ENCODE measurements at regions not wholly inside any gene's neighbourhood (a gene's known extent, or its start where the extent isn't known, plus 50 kb on each side); places are given as distances from the start of the nearest gene placed in this dataset.

DNA sequence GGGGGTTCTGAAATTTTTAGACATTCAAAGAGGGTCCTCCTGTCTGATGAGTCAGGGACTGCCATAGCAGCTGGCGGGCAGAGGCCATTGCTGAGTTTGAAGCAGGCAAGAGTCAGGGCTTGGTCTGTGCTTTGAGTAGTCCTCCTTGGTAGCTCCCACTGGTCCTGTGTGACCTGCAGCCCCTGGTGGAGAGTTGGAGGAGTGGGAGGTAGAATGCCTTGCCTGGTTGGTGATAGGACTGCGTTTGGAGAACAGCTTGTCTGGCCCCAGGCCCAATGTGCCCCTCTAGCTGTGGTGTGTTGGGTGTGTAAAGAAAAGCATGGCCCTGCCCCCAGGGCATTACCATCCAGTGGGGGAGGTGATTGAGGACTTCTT is 116.7 kb downstream of the BEGAIN start:
- Mint-ChIP-seq H3K4me1 (peaks cover 14% of the 10 kb centered on the region), H3K27ac (no peak overlapping the region), H3K9me3 (no peaks in the 10 kb centered on the region), H3K4me3 (no peak overlapping the region), H3K27me3 (ENCODE audit: low read depth) (no peaks in the 10 kb centered on the region), H3K36me3 (no peaks in the 10 kb centered on the region)
- DNase-seq (ENCODE audit: low spot score) (no peak), ATAC-seq (0 out of 2 replicates have a peak, but pooled peaks have one; percentile 11)
- ChIA-PET CTCF (interaction anchor here (1.0 to 1.7 kb wide), 2 partner anchors 85 to 175 kb away, joined by 3 to 8 read pairs; no protein-coding TSS in a partner anchor), POLR2A (no interaction called here)
- TF ChIP-seq FOXK1 (CRISPR knock-in tag; IDR thresholded peaks at IDR 0.05), result no peak
- TF ChIP-seq, protein P1, sequence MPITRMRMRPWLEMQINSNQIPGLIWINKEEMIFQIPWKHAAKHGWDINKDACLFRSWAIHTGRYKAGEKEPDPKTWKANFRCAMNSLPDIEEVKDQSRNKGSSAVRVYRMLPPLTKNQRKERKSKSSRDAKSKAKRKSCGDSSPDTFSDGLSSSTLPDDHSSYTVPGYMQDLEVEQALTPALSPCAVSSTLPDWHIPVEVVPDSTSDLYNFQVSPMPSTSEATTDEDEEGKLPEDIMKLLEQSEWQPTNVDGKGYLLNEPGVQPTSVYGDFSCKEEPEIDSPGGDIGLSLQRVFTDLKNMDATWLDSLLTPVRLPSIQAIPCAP (CRISPR knock-in tag; IDR thresholded peaks at IDR 0.05), result no peak
- TF ChIP-seq, protein P2, sequence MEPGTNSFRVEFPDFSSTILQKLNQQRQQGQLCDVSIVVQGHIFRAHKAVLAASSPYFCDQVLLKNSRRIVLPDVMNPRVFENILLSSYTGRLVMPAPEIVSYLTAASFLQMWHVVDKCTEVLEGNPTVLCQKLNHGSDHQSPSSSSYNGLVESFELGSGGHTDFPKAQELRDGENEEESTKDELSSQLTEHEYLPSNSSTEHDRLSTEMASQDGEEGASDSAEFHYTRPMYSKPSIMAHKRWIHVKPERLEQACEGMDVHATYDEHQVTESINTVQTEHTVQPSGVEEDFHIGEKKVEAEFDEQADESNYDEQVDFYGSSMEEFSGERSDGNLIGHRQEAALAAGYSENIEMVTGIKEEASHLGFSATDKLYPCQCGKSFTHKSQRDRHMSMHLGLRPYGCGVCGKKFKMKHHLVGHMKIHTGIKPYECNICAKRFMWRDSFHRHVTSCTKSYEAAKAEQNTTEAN (CRISPR knock-in tag; IDR thresholded peaks at IDR 0.05), result no peak

DNA sequence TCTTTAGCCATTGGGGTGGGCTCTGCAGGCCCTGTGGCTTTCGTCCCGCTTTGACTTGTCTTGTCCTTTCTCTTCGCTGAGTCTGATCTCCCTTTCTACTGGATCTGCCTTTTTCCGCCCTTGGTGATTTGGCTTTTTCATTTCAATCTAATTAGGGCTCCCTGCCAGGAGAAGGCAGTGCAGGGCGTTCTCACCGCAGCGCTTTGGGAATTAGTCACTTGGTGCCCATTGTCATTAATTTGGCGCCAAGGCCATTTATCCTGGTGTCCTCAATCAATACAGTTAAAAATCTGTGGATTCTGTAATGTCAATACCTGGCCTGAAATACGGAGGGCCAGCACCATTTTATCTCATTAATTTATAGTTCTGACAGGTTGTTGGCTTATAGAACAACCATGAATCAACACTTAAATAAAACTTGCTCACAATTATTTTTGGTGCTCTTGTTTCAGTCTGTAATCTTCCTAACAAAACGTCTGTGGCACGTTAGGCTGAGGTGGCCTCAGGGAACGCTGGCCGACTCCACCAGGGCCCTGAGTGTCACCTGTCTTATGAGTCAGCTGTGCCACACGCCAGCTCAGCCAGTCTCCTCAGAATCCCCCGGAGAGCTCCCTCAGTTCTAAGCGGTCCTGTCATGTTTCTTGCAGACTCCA is 115.7 kb downstream of the BEGAIN start:
- Mint-ChIP-seq H3K4me3 (no peak overlapping the region), H3K9me3 (no peaks in the 10 kb centered on the region), H3K27me3 (ENCODE audit: low read depth) (no peaks in the 10 kb centered on the region), H3K36me3 (no peaks in the 10 kb centered on the region), H3K27ac (no peak overlapping the region), H3K4me1 (peaks cover 3% of the 10 kb centered on the region)
- ChIA-PET POLR2A (no interaction called here), CTCF (interaction anchor here (1.7 kb wide), 1 partner anchor 86 kb away, joined by 8 read pairs; no protein-coding TSS in a partner anchor)
- TF ChIP-seq NR1H2 (CRISPR knock-in tag; IDR thresholded peaks at IDR 0.05) (no peak), KAT7 (CRISPR knock-in tag; IDR thresholded peaks at IDR 0.05; ENCODE audit: borderline replicate concordance) (no peak), NFE2L1 (CRISPR knock-in tag; IDR thresholded peaks at IDR 0.05) (no peak), PRRX2 (CRISPR knock-in tag; IDR thresholded peaks at IDR 0.05) (no peak), ZNF423 (CRISPR knock-in tag; IDR thresholded peaks at IDR 0.05) (no peak), JUN (CRISPR knock-in tag; IDR thresholded peaks at IDR 0.05) (no peak), GTF2I (CRISPR knock-in tag; conservative IDR thresholded peaks at IDR 0.05) (no peak), ZNF263 (CRISPR knock-in tag; IDR thresholded peaks at IDR 0.05; ENCODE audit: low read depth) (no peak), CREB1 (CRISPR knock-in tag; IDR thresholded peaks at IDR 0.05) (no peak)
- TF ChIP-seq, protein P1 (CRISPR knock-in tag; IDR thresholded peaks at IDR 0.05), result no peak
- TF ChIP-seq, protein P3, sequence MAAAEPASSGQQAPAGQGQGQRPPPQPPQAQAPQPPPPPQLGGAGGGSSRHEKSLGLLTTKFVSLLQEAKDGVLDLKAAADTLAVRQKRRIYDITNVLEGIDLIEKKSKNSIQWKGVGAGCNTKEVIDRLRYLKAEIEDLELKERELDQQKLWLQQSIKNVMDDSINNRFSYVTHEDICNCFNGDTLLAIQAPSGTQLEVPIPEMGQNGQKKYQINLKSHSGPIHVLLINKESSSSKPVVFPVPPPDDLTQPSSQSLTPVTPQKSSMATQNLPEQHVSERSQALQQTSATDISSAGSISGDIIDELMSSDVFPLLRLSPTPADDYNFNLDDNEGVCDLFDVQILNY (CRISPR knock-in tag; IDR thresholded peaks at IDR 0.05), result no peak
- TF ChIP-seq, protein P4, sequence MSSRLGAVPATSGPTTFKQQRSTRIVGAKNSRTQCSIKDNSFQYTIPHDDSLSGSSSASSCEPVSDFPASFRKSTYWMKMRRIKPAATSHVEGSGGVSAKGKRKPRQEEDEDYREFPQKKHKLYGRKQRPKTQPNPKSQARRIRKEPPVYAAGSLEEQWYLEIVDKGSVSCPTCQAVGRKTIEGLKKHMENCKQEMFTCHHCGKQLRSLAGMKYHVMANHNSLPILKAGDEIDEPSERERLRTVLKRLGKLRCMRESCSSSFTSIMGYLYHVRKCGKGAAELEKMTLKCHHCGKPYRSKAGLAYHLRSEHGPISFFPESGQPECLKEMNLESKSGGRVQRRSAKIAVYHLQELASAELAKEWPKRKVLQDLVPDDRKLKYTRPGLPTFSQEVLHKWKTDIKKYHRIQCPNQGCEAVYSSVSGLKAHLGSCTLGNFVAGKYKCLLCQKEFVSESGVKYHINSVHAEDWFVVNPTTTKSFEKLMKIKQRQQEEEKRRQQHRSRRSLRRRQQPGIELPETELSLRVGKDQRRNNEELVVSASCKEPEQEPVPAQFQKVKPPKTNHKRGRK (CRISPR knock-in tag; IDR thresholded peaks at IDR 0.05; ENCODE audit: borderline replicate concordance), result no peak
- TF ChIP-seq, protein P5, sequence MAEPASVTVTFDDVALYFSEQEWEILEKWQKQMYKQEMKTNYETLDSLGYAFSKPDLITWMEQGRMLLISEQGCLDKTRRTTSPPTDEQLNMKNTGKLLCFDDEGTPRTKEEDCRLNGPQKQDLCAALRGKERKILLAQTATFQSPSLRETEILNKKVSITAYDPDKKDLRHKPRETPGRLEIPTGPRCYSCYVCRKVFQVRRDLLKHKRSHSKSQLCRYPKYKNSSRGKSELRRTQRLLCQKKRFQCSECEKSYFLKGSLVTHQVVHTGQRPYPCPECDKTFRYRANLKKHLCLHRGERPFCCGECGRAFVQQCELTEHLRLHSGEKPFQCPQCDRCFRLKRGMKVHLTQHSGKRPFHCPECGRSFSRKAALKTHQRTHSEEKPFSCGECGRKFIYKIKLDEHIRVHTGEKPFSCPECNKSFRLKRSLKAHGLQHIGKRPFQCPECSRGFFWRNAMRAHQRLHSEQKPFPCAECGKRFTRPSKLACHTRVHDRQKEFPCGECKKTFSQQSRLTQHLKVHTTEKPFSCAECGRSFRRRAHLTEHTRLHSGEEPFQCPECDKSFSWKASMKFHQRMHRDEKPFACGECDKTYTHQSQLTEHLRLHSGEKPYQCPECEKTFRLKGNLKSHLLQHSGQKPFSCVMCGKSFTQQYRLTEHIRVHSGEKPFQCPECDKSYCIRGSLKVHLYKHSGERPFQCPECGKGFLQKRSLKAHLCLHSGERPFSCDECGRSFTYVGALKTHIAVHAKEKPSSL (CRISPR knock-in tag; conservative IDR thresholded peaks at IDR 0.05), result no peak
- TF ChIP-seq, protein P6, sequence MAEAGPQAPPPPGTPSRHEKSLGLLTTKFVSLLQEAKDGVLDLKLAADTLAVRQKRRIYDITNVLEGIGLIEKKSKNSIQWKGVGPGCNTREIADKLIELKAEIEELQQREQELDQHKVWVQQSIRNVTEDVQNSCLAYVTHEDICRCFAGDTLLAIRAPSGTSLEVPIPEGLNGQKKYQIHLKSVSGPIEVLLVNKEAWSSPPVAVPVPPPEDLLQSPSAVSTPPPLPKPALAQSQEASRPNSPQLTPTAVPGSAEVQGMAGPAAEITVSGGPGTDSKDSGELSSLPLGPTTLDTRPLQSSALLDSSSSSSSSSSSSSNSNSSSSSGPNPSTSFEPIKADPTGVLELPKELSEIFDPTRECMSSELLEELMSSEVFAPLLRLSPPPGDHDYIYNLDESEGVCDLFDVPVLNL (CRISPR knock-in tag; IDR thresholded peaks at IDR 0.05; ENCODE audit: borderline replicate concordance, low read depth), result no peak
- TF ChIP-seq, protein P7, sequence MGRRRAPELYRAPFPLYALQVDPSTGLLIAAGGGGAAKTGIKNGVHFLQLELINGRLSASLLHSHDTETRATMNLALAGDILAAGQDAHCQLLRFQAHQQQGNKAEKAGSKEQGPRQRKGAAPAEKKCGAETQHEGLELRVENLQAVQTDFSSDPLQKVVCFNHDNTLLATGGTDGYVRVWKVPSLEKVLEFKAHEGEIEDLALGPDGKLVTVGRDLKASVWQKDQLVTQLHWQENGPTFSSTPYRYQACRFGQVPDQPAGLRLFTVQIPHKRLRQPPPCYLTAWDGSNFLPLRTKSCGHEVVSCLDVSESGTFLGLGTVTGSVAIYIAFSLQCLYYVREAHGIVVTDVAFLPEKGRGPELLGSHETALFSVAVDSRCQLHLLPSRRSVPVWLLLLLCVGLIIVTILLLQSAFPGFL (CRISPR knock-in tag; IDR thresholded peaks at IDR 0.05; ENCODE audit: borderline replicate concordance), result no peak
- TF ChIP-seq, protein P8, sequence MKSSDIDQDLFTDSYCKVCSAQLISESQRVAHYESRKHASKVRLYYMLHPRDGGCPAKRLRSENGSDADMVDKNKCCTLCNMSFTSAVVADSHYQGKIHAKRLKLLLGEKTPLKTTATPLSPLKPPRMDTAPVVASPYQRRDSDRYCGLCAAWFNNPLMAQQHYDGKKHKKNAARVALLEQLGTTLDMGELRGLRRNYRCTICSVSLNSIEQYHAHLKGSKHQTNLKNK (CRISPR knock-in tag; IDR thresholded peaks at IDR 0.05), result no peak
- TF ChIP-seq, protein P9, sequence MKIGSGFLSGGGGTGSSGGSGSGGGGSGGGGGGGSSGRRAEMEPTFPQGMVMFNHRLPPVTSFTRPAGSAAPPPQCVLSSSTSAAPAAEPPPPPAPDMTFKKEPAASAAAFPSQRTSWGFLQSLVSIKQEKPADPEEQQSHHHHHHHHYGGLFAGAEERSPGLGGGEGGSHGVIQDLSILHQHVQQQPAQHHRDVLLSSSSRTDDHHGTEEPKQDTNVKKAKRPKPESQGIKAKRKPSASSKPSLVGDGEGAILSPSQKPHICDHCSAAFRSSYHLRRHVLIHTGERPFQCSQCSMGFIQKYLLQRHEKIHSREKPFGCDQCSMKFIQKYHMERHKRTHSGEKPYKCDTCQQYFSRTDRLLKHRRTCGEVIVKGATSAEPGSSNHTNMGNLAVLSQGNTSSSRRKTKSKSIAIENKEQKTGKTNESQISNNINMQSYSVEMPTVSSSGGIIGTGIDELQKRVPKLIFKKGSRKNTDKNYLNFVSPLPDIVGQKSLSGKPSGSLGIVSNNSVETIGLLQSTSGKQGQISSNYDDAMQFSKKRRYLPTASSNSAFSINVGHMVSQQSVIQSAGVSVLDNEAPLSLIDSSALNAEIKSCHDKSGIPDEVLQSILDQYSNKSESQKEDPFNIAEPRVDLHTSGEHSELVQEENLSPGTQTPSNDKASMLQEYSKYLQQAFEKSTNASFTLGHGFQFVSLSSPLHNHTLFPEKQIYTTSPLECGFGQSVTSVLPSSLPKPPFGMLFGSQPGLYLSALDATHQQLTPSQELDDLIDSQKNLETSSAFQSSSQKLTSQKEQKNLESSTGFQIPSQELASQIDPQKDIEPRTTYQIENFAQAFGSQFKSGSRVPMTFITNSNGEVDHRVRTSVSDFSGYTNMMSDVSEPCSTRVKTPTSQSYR (CRISPR knock-in tag; IDR thresholded peaks at IDR 0.05), result no peak
- no peak for ATAC-seq
- DNase-seq (ENCODE audit: low spot score), result no peak
